ENCODE measurements at regions not wholly inside any gene's neighbourhood (a gene's known extent, or its start where the extent isn't known, plus 50 kb on each side); places are given as distances from the start of the nearest gene placed in this dataset.

- no peak for DNase-seq
- Mint-ChIP-seq H3K27ac (ENCODE audit: unreplicated experiment) (no peak overlapping the region), H3K27me3 (ENCODE audit: unreplicated experiment) (peaks cover 1% of the 10 kb centered on the region), H3K4me1 (ENCODE audit: low read depth, unreplicated experiment) (no peaks in the 10 kb centered on the region), H3K4me3 (ENCODE audit: unreplicated experiment) (no peak overlapping the region), H3K36me3 (ENCODE audit: unreplicated experiment) (no peaks in the 10 kb centered on the region), H3K9me3 (ENCODE audit: unreplicated experiment) (no peaks in the 10 kb centered on the region)
- TF ChIP-seq, protein P1, sequence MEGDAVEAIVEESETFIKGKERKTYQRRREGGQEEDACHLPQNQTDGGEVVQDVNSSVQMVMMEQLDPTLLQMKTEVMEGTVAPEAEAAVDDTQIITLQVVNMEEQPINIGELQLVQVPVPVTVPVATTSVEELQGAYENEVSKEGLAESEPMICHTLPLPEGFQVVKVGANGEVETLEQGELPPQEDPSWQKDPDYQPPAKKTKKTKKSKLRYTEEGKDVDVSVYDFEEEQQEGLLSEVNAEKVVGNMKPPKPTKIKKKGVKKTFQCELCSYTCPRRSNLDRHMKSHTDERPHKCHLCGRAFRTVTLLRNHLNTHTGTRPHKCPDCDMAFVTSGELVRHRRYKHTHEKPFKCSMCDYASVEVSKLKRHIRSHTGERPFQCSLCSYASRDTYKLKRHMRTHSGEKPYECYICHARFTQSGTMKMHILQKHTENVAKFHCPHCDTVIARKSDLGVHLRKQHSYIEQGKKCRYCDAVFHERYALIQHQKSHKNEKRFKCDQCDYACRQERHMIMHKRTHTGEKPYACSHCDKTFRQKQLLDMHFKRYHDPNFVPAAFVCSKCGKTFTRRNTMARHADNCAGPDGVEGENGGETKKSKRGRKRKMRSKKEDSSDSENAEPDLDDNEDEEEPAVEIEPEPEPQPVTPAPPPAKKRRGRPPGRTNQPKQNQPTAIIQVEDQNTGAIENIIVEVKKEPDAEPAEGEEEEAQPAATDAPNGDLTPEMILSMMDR (IDR thresholded peaks at IDR 0.05; ENCODE audit: partially characterized antibody, unreplicated experiment): no peak
Observed at GRCh38 chr5:32990593-32991420, 279.7 kb downstream of the NPR3 start.

- TF ChIP-seq, protein P1 (IDR thresholded peaks at IDR 0.05; ENCODE audit: partially characterized antibody, unreplicated experiment): no peak
- H3K4me3 Mint-ChIP-seq (ENCODE audit: unreplicated experiment): no peak overlapping the region
- no peaks in the 10 kb centered on the region for H3K36me3 Mint-ChIP-seq (ENCODE audit: unreplicated experiment)
- no peaks in the 10 kb centered on the region for H3K4me1 Mint-ChIP-seq (ENCODE audit: low read depth, unreplicated experiment)
- peaks cover 1% of the 10 kb centered on the region for H3K27me3 Mint-ChIP-seq (ENCODE audit: unreplicated experiment)
- no peaks in the 10 kb centered on the region for H3K9me3 Mint-ChIP-seq (ENCODE audit: unreplicated experiment)
- H3K27ac Mint-ChIP-seq (ENCODE audit: unreplicated experiment): no peak overlapping the region
- no peak for DNase-seq
Observed at GRCh38 chr5:32991421-32991815, 280.3 kb downstream of the NPR3 start.

- Mint-ChIP-seq H3K27ac (ENCODE audit: unreplicated experiment) (no peak overlapping the region), H3K4me3 (ENCODE audit: unreplicated experiment) (no peak overlapping the region), H3K4me1 (ENCODE audit: low read depth, unreplicated experiment) (no peaks in the 10 kb centered on the region), H3K27me3 (ENCODE audit: unreplicated experiment) (peaks cover 1% of the 10 kb centered on the region), H3K36me3 (ENCODE audit: unreplicated experiment) (no peaks in the 10 kb centered on the region), H3K9me3 (ENCODE audit: unreplicated experiment) (no peaks in the 10 kb centered on the region)
- DNase-seq: no peak
- TF ChIP-seq, protein P1 (IDR thresholded peaks at IDR 0.05; ENCODE audit: partially characterized antibody, unreplicated experiment): no peak
Observed at GRCh38 chr5:32996336-32996735, 285.2 kb downstream of the NPR3 start.

DNA sequence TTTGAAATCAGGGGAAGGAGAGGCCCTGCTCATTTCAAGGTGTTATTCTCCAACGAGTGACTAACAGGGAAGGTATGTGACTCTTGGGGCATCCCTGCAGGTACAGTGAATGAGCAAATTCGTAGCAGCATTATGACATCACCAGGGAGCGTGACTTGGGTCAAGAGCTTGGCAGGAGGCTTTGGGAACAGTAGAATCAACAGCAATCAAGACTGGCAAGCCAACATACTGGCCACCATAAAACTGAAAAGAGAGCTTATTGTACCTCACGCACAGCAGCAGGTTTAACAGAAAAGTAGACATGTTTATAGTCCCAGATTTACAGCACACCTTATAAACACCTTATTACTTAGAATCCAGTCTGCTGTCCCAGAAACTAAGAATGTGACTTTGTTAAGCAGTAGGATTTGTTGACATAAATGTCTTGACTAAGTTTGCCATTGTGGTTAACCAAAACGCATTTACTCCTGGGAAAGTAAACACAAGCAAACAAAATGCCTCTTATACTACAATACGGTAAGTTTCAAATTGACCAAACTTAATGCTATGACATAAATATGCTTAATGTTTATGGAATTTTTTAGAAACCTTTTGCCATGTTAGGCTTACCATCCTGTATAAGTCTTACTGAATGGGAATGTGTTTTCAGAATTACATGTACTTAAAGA, 297.8 kb downstream of the NPR3 start:
- Mint-ChIP-seq H3K27me3 (ENCODE audit: unreplicated experiment) (no peaks in the 10 kb centered on the region), H3K27ac (ENCODE audit: unreplicated experiment) (no peak overlapping the region), H3K4me3 (ENCODE audit: unreplicated experiment) (no peak overlapping the region), H3K36me3 (ENCODE audit: unreplicated experiment) (no peaks in the 10 kb centered on the region), H3K9me3 (ENCODE audit: unreplicated experiment) (no peaks in the 10 kb centered on the region), H3K4me1 (ENCODE audit: low read depth, unreplicated experiment) (no peaks in the 10 kb centered on the region)
- no peak for DNase-seq
- TF ChIP-seq, protein P1 (IDR thresholded peaks at IDR 0.05; ENCODE audit: partially characterized antibody, unreplicated experiment): no peak

GRCh38 chr5:33010846-33011245, 299.7 kb downstream of the NPR3 start:
- peaks cover 4% of the 10 kb centered on the region for H3K9me3 Mint-ChIP-seq (ENCODE audit: unreplicated experiment)
- no peaks in the 10 kb centered on the region for H3K4me1 Mint-ChIP-seq (ENCODE audit: low read depth, unreplicated experiment)
- peaks cover 12% of the 10 kb centered on the region for H3K36me3 Mint-ChIP-seq (ENCODE audit: unreplicated experiment)
- H3K27me3 Mint-ChIP-seq (ENCODE audit: unreplicated experiment): no peaks in the 10 kb centered on the region
- no peak for DNase-seq
- no peak overlapping the region for H3K27ac Mint-ChIP-seq (ENCODE audit: unreplicated experiment)
- no peak overlapping the region for H3K4me3 Mint-ChIP-seq (ENCODE audit: unreplicated experiment)
- TF ChIP-seq, protein P1 (IDR thresholded peaks at IDR 0.05; ENCODE audit: partially characterized antibody, unreplicated experiment): no peak
